GM18951 (cell line): ENCODE measurements at regions not wholly inside any gene's neighbourhood (a gene's known extent, or its start where the extent isn't known, plus 50 kb on each side); places are given as distances from the start of the nearest gene placed in this dataset.

ENCODE experiments used
- POLR2A ChIP-seq: IDR thresholded peaks from 4 replicates; pipeline ENCODE4 v1.6.1; 2011; ENCODE audit warnings: mild to moderate bottlenecking; ENCODE audit not compliant: insufficient read length, insufficient read depth; ENCODE audit errors: extremely low read depth
- in situ Hi-C: fragments of 300-500 bp; cut with MboI; formaldehyde crosslinking; loops from one replicate; pipeline ENCODE4 v1.12.0; 2022; ENCODE audit warnings: low sequenced_read_pairs, mixed read lengths, inconsistent platforms; ENCODE audit not compliant: unreplicated experiment

- TF ChIP-seq POLR2A: no peak
Measured at GRCh38 chr9:86772635-86772993, 174.7 kb downstream of the GAS1 start.

GRCh38 chr9:86771941-86772634 lies 175.2 kb downstream of the GAS1 start:
- TF ChIP-seq POLR2A: no peak
- in situ Hi-C loops: no loop called here

More at GRCh38 chr9:86772635-86772993, 174.7 kb downstream of the GAS1 start:
- in situ Hi-C loops: no loop called here

- in situ Hi-C loops: no loop called here
- no peak for TF ChIP-seq POLR2A
Measured at GRCh38 chr9:86771420-86771819, 175.9 kb downstream of the GAS1 start.

GRCh38 chr9:86768709-86769108 lies 178.6 kb downstream of the GAS1 start:
- in situ Hi-C loops: no loop called here

GRCh38 chr9:86768020-86768419 lies 179.3 kb downstream of the GAS1 start:
- no peak for TF ChIP-seq POLR2A

More at GRCh38 chr9:86768709-86769108, 178.6 kb downstream of the GAS1 start:
- no peak for TF ChIP-seq POLR2A

GRCh38 chr9:86767373-86767772 lies 179.9 kb downstream of the GAS1 start:
- TF ChIP-seq POLR2A: no peak
- in situ Hi-C loops: no loop called here

More at GRCh38 chr9:86768020-86768419, 179.3 kb downstream of the GAS1 start:
- in situ Hi-C loops: no loop called here

- TF ChIP-seq POLR2A: no peak
- in situ Hi-C loops: no loop called here
Measured at GRCh38 chr9:86766912-86767311, 180.4 kb downstream of the GAS1 start.

- in situ Hi-C loops: no loop called here
- TF ChIP-seq POLR2A: no peak
Measured at GRCh38 chr9:86766511-86766910, 180.8 kb downstream of the GAS1 start.

GRCh38 chr9:86765746-86766430 lies 181.4 kb downstream of the GAS1 start:
- in situ Hi-C loops: no loop called here
- no peak for TF ChIP-seq POLR2A

GRCh38 chr9:86764671-86765343 lies 182.5 kb downstream of the GAS1 start:
- TF ChIP-seq POLR2A: no peak
- in situ Hi-C loops: no loop called here

- in situ Hi-C loops: no loop called here
- TF ChIP-seq POLR2A: no peak
Measured at GRCh38 chr9:86764221-86764624, 183.1 kb downstream of the GAS1 start.

- in situ Hi-C loops: no loop called here
- no peak for TF ChIP-seq POLR2A
Measured at GRCh38 chr9:86763791-86764190, 183.5 kb downstream of the GAS1 start.

GRCh38 chr9:86757382-86757720 lies 190.0 kb downstream of the GAS1 start:
- no peak for TF ChIP-seq POLR2A
- in situ Hi-C loops: no loop called here
